IMR-90 (cell line): ENCODE measurements at regions not wholly inside any gene's neighbourhood (a gene's known extent, or its start where the extent isn't known, plus 50 kb on each side); places are given as distances from the start of the nearest gene placed in this dataset.

ENCODE experiments used
- ATAC-seq: fragments of 200-7000 bp; cut with Tn5 transposase; 2 replicates; pipeline ENCODE4 v1.9.1; 2020; ENCODE audit warnings: low read depth, mild to moderate bottlenecking, moderate library complexity
- BruUV-seq: library from RNA; stranded (reverse); fragments of 400-500 nt; replicated peaks from 2 replicates; lab custom pipeline; 2021; lab: Mats Ljungman, UMichigan
- CTCF ChIA-PET: fragments of 300-600 bp; formaldehyde crosslinking; extraction: SDS; loops from one replicate; lab custom pipeline; 2021; ENCODE audit warnings: antibody characterized with exemption; lab: Yijun Ruan, JAX
- POLR2A ChIA-PET: fragments of 300-600 bp; sonication (Branson Sonifier 250); formaldehyde crosslinking; loops from one replicate; lab custom pipeline; 2022; ENCODE audit warnings: antibody characterized with exemption; ENCODE audit not compliant: unreplicated experiment; lab: Charles Lee
- DNase-seq: peaks from one replicate; pipeline ENCODE4 v3.0.0; 2013
- H2AFZ ChIP-seq: replicated peaks from 2 replicates; pipeline ENCODE3; 2013; ENCODE audit warnings: low read length, mild to moderate bottlenecking; ENCODE audit not compliant: poor library complexity
- H2AK5ac ChIP-seq: 2 replicates; pipeline ENCODE4 v1.6.1; 2013; ENCODE audit warnings: low read depth, low read length, inconsistent platforms
- H2AK9ac ChIP-seq: replicated peaks from 2 replicates; pipeline ENCODE3; 2013; ENCODE audit warnings: mild to moderate bottlenecking, low read depth, low read length, moderate library complexity; ENCODE audit not compliant: poor library complexity
- H2BK120ac ChIP-seq: 2 replicates; pipeline ENCODE4 v1.6.1; 2013; ENCODE audit warnings: low read depth, low read length, inconsistent platforms
- H2BK15ac ChIP-seq: 3 replicates; pipeline ENCODE4 v1.6.1; 2013; ENCODE audit warnings: low read depth, low read length, inconsistent platforms
- H2BK20ac ChIP-seq: 2 replicates; pipeline ENCODE4 v1.6.1; 2013; ENCODE audit warnings: low read depth, mild to moderate bottlenecking, inconsistent platforms, low read length, moderate library complexity
- H2BK5ac ChIP-seq: 2 replicates; pipeline ENCODE4 v1.6.1; 2013; ENCODE audit warnings: mild to moderate bottlenecking, low read depth, low read length, inconsistent platforms; ENCODE audit not compliant: poor library complexity, severe bottlenecking
- H3K14ac ChIP-seq: replicated peaks from 2 replicates; pipeline ENCODE4 v1.6.1; 2013; ENCODE audit warnings: low read depth, low read length, inconsistent platforms
- H3K18ac ChIP-seq: 2 replicates; pipeline ENCODE4 v1.6.1; 2013; ENCODE audit warnings: low read depth, low read length, control low read depth
- H3K23ac ChIP-seq: 2 replicates; pipeline ENCODE4 v1.6.1; 2013; ENCODE audit warnings: low read depth, low read length, inconsistent platforms
- H3K27ac ChIP-seq: 2 replicates; pipeline ENCODE4 v1.5.1; 2013; ENCODE audit warnings: mild to moderate bottlenecking, control low read depth, low read length; ENCODE audit not compliant: insufficient read depth
- H3K27me3 ChIP-seq: 2 replicates; pipeline ENCODE4 v1.6.1; 2013; ENCODE audit warnings: low read length; ENCODE audit not compliant: control insufficient read depth, insufficient read depth
- H3K36me3 ChIP-seq: 2 replicates; pipeline ENCODE4 v1.6.1; 2013; ENCODE audit warnings: low read length, mixed read lengths; ENCODE audit not compliant: control insufficient read depth, insufficient read depth
- H3K4ac ChIP-seq: 2 replicates; pipeline ENCODE4 v1.6.1; 2013; ENCODE audit warnings: low read depth, low read length, inconsistent platforms
- H3K4me1 ChIP-seq: 2 replicates; pipeline ENCODE4 v1.6.1; 2013; ENCODE audit warnings: low read length, mixed read lengths; ENCODE audit not compliant: control insufficient read depth, insufficient read depth
- H3K4me2 ChIP-seq: 2 replicates; pipeline ENCODE4 v1.6.1; 2013; ENCODE audit warnings: low read depth, mild to moderate bottlenecking, control low read depth, low read length, moderate library complexity
- H3K4me3 ChIP-seq: 2 replicates; pipeline ENCODE4 v1.5.1; 2013; ENCODE audit warnings: low read depth, mild to moderate bottlenecking, control low read depth, low read length, moderate library complexity; ENCODE audit not compliant: insufficient read depth
- H3K56ac ChIP-seq: 2 replicates; pipeline ENCODE4 v1.6.1; 2013; ENCODE audit warnings: low read length, inconsistent platforms; ENCODE audit not compliant: insufficient read depth; ENCODE audit errors: extremely low read depth
- H3K79me1 ChIP-seq, 2 experiments: 2 replicates each; pipeline ENCODE4 v1.6.1; 2013; ENCODE audit warnings: low read length in 2 of 2, inconsistent platforms in 1 of 2, low read depth in 1 of 2
- H3K9ac ChIP-seq: 2 replicates; pipeline ENCODE4 v1.6.1; 2013; ENCODE audit warnings: low read depth, low read length, control low read depth
- H3K9me1 ChIP-seq: 2 replicates; pipeline ENCODE4 v1.6.1; 2013; ENCODE audit warnings: low read length, inconsistent platforms; ENCODE audit not compliant: insufficient read depth
- H3K9me3 ChIP-seq: 2 replicates; pipeline ENCODE4 v1.6.1; 2013; ENCODE audit warnings: low read length; ENCODE audit not compliant: control insufficient read depth, insufficient read depth
- H4K20me1 ChIP-seq: 2 replicates; pipeline ENCODE4 v1.6.1; 2013; ENCODE audit warnings: low read length, inconsistent platforms; ENCODE audit not compliant: insufficient read depth
- H4K5ac ChIP-seq: 2 replicates; pipeline ENCODE4 v1.6.1; 2013; ENCODE audit warnings: mild to moderate bottlenecking, low read depth, low read length, control low read depth
- H4K8ac ChIP-seq, 2 experiments: 2 replicates each; pipeline ENCODE4 v1.6.1; 2013; ENCODE audit warnings: low read depth in 2 of 2, low read length in 2 of 2, control low read depth in 1 of 2, inconsistent platforms in 1 of 2
- H4K91ac ChIP-seq: 2 replicates; pipeline ENCODE4 v1.6.1; 2013; ENCODE audit warnings: low read depth, low read length, inconsistent platforms; ENCODE audit not compliant: insufficient read depth
- CEBPB ChIP-seq: IDR thresholded peaks from 2 replicates; pipeline ENCODE4 v1.6.1; 2012; ENCODE audit warnings: low read depth, low read length, improper control_type of control experiment
- CHD1 ChIP-seq: IDR thresholded peaks from 2 replicates; pipeline ENCODE4 v1.6.1; 2012; ENCODE audit warnings: low read depth, low read length, improper control_type of control experiment
- FOS ChIP-seq: fragments of 150-350 bp; IDR thresholded peaks from 2 replicates; pipeline ENCODE4 v1.6.1; 2016; ENCODE audit warnings: low read depth, low read length
- MAFK ChIP-seq: IDR thresholded peaks from 2 replicates; pipeline ENCODE4 v1.6.1; 2012; ENCODE audit warnings: low read depth, low read length, improper control_type of control experiment
- MAZ ChIP-seq: IDR thresholded peaks from 2 replicates; pipeline ENCODE4 v1.6.1; 2012; ENCODE audit warnings: low read depth, mild to moderate bottlenecking, low read length, improper control_type of control experiment, moderate library complexity, borderline replicate concordance
- NFE2L2 ChIP-seq: fragments of 150-350 bp; IDR thresholded peaks from 2 replicates; pipeline ENCODE4 v1.6.1; 2016; ENCODE audit warnings: low read depth, mild to moderate bottlenecking, low read length
- POLR2A ChIP-seq: IDR thresholded peaks from 2 replicates; pipeline ENCODE4 v1.6.1; 2012; ENCODE audit warnings: mild to moderate bottlenecking, low read depth, low read length
- RAD21 ChIP-seq: IDR thresholded peaks from 2 replicates; pipeline ENCODE4 v1.6.1; 2012; ENCODE audit warnings: low read length, improper control_type of control experiment
- RFX5 ChIP-seq: IDR thresholded peaks from 2 replicates; pipeline ENCODE4 v1.8.0; 2012; ENCODE audit warnings: low read depth, mild to moderate bottlenecking, low read length, moderate library complexity
- SMC3 ChIP-seq: fragments of 150-350 bp; IDR thresholded peaks from 2 replicates; pipeline ENCODE4 v1.6.1; 2016; ENCODE audit warnings: low read depth, mild to moderate bottlenecking, antibody characterized with exemption, low read length, moderate library complexity
- USF2 ChIP-seq: fragments of 150-350 bp; IDR thresholded peaks from 2 replicates; pipeline ENCODE4 v1.6.1; 2017; ENCODE audit warnings: mild to moderate bottlenecking, antibody characterized with exemption, low read length, low read depth
- WGBS, 2 experiments: methylation state at CpG; one replicate each; pipeline versions ENCODE4 v1.1.5 to v1.1.7; 2013; ENCODE audit warnings: missing lambda C conversion rate in 2 of 2; ENCODE audit not compliant: insufficient read length in 1 of 2; ENCODE audit errors: extremely low coverage in 2 of 2; 5-methylcytosine and 5-hydroxymethylcytosine counted together
- dilution Hi-C: fragments of 300-500 bp; cut with HindIII; formaldehyde crosslinking; loops from one replicate; pipeline ENCODE4 v1.14.3; 2018; ENCODE audit warnings: low sequenced_read_pairs; ENCODE audit not compliant: unreplicated experiment
- in situ Hi-C: fragments of 300-500 bp; cut with MboI; formaldehyde crosslinking; loops from 3 replicates; pipeline ENCODE4 v1.14.3; 2019; ENCODE audit warnings: low sequenced_read_pairs, inconsistent platforms, mixed read lengths
- intact Hi-C: fragments of 100-400 bp; cut with micrococcal nuclease; formaldehyde crosslinking; loops from 2 replicates; pipeline ENCODE4 v1.10.0; 2022
- TF ChIP-seq, protein P1 (sequence below): conservative IDR thresholded peaks from 2 replicates; pipeline ENCODE4 v1.5.1; 2012; ENCODE audit warnings: mild to moderate bottlenecking, low read depth, low read length, improper control_type of control experiment
- TF ChIP-seq, protein P2 (sequence below): fragments of 150-350 bp; IDR thresholded peaks from 2 replicates; pipeline ENCODE4 v1.6.1; 2016; ENCODE audit warnings: low read depth, mild to moderate bottlenecking, low read length, moderate library complexity, borderline replicate concordance

GRCh38 chr5:31051316-31051715, 142.2 kb upstream of the CDH6 start:
- Histone ChIP-seq H3K27me3 (no peaks in the 10 kb centered on the region), H2BK120ac (no peak overlapping the region), H4K8ac (no peak overlapping the region), H2BK15ac (no peak overlapping the region), H4K91ac (no peak overlapping the region), H3K56ac (no peak overlapping the region), H3K23ac (no peak overlapping the region), H3K9me3 (no peaks in the 10 kb centered on the region), H3K79me1 (no peaks in the 10 kb centered on the region), H3K4me3 (no peak overlapping the region), H2BK5ac (no peak overlapping the region), H3K36me3 (no peaks in the 10 kb centered on the region), H3K4ac (no peak overlapping the region), H2BK20ac (no peak overlapping the region), H4K5ac (no peak overlapping the region), H3K4me1 (peaks cover 4% of the 10 kb centered on the region; the same call in 1 of the 2 replicates), H3K4me2 (no peak overlapping the region), H2AK5ac (no peak overlapping the region), H2AK9ac (no peak overlapping the region), H3K9me1 (no peaks in the 10 kb centered on the region; the same call in 1 of the 2 replicates), H3K18ac (no peak overlapping the region), H3K27ac (no peak overlapping the region), H3K9ac (no peak overlapping the region), H2AFZ (no peak overlapping the region), H3K14ac (no peak overlapping the region), H4K20me1 (no peaks in the 10 kb centered on the region)
- TF ChIP-seq, protein P1, sequence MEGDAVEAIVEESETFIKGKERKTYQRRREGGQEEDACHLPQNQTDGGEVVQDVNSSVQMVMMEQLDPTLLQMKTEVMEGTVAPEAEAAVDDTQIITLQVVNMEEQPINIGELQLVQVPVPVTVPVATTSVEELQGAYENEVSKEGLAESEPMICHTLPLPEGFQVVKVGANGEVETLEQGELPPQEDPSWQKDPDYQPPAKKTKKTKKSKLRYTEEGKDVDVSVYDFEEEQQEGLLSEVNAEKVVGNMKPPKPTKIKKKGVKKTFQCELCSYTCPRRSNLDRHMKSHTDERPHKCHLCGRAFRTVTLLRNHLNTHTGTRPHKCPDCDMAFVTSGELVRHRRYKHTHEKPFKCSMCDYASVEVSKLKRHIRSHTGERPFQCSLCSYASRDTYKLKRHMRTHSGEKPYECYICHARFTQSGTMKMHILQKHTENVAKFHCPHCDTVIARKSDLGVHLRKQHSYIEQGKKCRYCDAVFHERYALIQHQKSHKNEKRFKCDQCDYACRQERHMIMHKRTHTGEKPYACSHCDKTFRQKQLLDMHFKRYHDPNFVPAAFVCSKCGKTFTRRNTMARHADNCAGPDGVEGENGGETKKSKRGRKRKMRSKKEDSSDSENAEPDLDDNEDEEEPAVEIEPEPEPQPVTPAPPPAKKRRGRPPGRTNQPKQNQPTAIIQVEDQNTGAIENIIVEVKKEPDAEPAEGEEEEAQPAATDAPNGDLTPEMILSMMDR = no peak
- TF ChIP-seq RAD21 (no peak), FOS (no peak), NFE2L2 (no peak), CHD1 (no peak), RFX5 (no peak), POLR2A (no peak), MAZ (no peak), MAFK (no peak), USF2 (no peak), CEBPB (no peak), SMC3 (no peak)
- TF ChIP-seq, protein P2, sequence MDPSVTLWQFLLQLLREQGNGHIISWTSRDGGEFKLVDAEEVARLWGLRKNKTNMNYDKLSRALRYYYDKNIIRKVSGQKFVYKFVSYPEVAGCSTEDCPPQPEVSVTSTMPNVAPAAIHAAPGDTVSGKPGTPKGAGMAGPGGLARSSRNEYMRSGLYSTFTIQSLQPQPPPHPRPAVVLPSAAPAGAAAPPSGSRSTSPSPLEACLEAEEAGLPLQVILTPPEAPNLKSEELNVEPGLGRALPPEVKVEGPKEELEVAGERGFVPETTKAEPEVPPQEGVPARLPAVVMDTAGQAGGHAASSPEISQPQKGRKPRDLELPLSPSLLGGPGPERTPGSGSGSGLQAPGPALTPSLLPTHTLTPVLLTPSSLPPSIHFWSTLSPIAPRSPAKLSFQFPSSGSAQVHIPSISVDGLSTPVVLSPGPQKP = no peak
- POLR2A ChIA-PET = no interaction called here
- no peak for ATAC-seq
- BruUV-seq = no TSS peak
- CTCF ChIA-PET = no interaction called here
- WGBS, 2 experiments = no CpG with 5 or more reads among the region's 4 CpGs
- intact Hi-C loops (no loop called here), dilution Hi-C loops (no loop called here), in situ Hi-C loops (no loop called here)
- no peak for DNase-seq
